K562 (cell line): ENCODE measurements at regions not wholly inside any gene's neighbourhood (a gene's known extent, or its start where the extent isn't known, plus 50 kb on each side); places are given as distances from the start of the nearest gene placed in this dataset.

Experiments used
- ATAC-seq: fragments of 200-7000 bp; cut with Tn5 transposase; 3 replicates; pipeline ENCODE4 v1.9.1; 2020; ENCODE audit warnings: moderate library complexity
- BruUV-seq: library from RNA; stranded (reverse); fragments of 400-500 nt; replicated peaks from 2 replicates; lab custom pipeline; 2021; lab: Mats Ljungman, UMichigan
- CTCF ChIA-PET: fragments of 300-600 bp; formaldehyde crosslinking; extraction: SDS; loops from one replicate; lab custom pipeline; 2021; ENCODE audit warnings: low intra/inter-chr PET ratio; lab: Yijun Ruan, JAX
- POLR2A ChIA-PET: fragments of 300-600, 350-650 bp; sonication (Branson Sonifier 250); formaldehyde crosslinking; extraction: SDS; loops from one replicate; lab custom pipeline; 2021; ENCODE audit warnings: antibody characterized with exemption, inconsistent platforms; lab: Yijun Ruan, JAX
- DNase-seq, 4 experiments: peaks; one replicate each; pipeline versions ENCODE4 v3.0.0 to v3.0.0-alpha.2; 2011 to 2018; ENCODE audit warnings: low spot score in 3 of 4, mixed read lengths in 3 of 4; ENCODE audit errors: extremely low read depth in 1 of 4
- FAIRE-seq: peaks from 2 replicates; lab custom pipeline; 2011; peaks lifted over from hg19 to GRCh38; lab: Jason Lieb, UNC
- H2AFZ ChIP-seq: 2 replicates; pipeline ENCODE4 v1.6.0; 2011; ENCODE audit warnings: low read depth, low read length, control low read depth, inconsistent platforms
- H3K27ac ChIP-seq: fragments of 200-600 bp; 3 replicates; pipeline ENCODE4 v1.8.0; 2011; ENCODE audit warnings: low read depth, mild to moderate bottlenecking, control low read depth, inconsistent platforms, low read length, moderate library complexity, mixed read lengths; ENCODE audit errors: extremely low read depth
- H3K27me3 ChIP-seq, 2 experiments: fragments of 300-600 bp in 1 of 2; 2 replicates in 1 of 2; 3 replicates in 1 of 2; pipeline versions ENCODE4 v1.6.0 to v1.8.0; 2011; ENCODE audit warnings: inconsistent platforms in 2 of 2, low read length in 2 of 2, mild to moderate bottlenecking in 1 of 2, mixed read lengths in 1 of 2, moderate library complexity in 1 of 2; ENCODE audit not compliant: control insufficient read depth in 2 of 2, insufficient read depth in 2 of 2
- H3K36me3 ChIP-seq: fragments of 300-600 bp; 3 replicates; pipeline ENCODE4 v1.8.0; 2011; ENCODE audit warnings: mild to moderate bottlenecking, low read length, inconsistent platforms; ENCODE audit not compliant: control insufficient read depth, insufficient read depth
- H3K4me1 ChIP-seq, 2 experiments: fragments of 200-600 bp in 1 of 2; replicated peaks in 1 of 2; 2 replicates in 1 of 2; 3 replicates in 1 of 2; pipeline versions ENCODE4 v1.5.1 to v1.8.0; 2011; ENCODE audit warnings: inconsistent platforms in 2 of 2, low read length in 2 of 2, mild to moderate bottlenecking in 1 of 2, mixed read lengths in 1 of 2, moderate library complexity in 1 of 2; ENCODE audit not compliant: control insufficient read depth in 2 of 2, insufficient read depth in 2 of 2
- H3K4me2 ChIP-seq: 2 replicates; pipeline ENCODE4 v1.6.1; 2011; ENCODE audit warnings: low read length, control low read depth, inconsistent platforms, mixed read lengths; ENCODE audit not compliant: insufficient read depth
- H3K4me3 ChIP-seq: fragments of 200-600 bp; sonication (generic), shearing (Covaris generic); 2 replicates; pipeline ENCODE4 v1.5.1; 2016; ENCODE audit warnings: control low read depth, inconsistent platforms
- H3K79me2 ChIP-seq: fragments of 200-600 bp; 3 replicates; pipeline ENCODE4 v1.8.0; 2011; ENCODE audit warnings: low read length, inconsistent platforms; ENCODE audit not compliant: control insufficient read depth, insufficient read depth
- H3K9ac ChIP-seq, 2 experiments: 2 replicates each; pipeline versions ENCODE4 v1.6.0 to v1.6.1; 2011; ENCODE audit warnings: low read depth in 2 of 2, low read length in 2 of 2, control low read depth in 1 of 2, inconsistent platforms in 1 of 2, mild to moderate bottlenecking in 1 of 2, mixed read lengths in 1 of 2; ENCODE audit not compliant: insufficient read depth in 1 of 2
- H3K9me1 ChIP-seq: one replicate; pipeline ENCODE4 v1.6.0; 2011; ENCODE audit warnings: inconsistent platforms, mild to moderate bottlenecking, low read length, moderate library complexity; ENCODE audit not compliant: control insufficient read depth, insufficient read depth
- H3K9me3 ChIP-seq: replicated peaks from 2 replicates; pipeline ENCODE4 v1.5.1; 2011; ENCODE audit warnings: low read depth, low read length, inconsistent platforms; ENCODE audit not compliant: control insufficient read depth, insufficient read depth
- H4K20me1 ChIP-seq: replicated peaks from 2 replicates; pipeline ENCODE4 v1.6.1; 2011; ENCODE audit warnings: low read length, inconsistent platforms, mixed read lengths; ENCODE audit not compliant: control insufficient read depth, insufficient read depth
- CHD1 ChIP-seq: fragments of 200-600 bp; sonication (generic); IDR thresholded peaks from one replicate; pipeline ENCODE4 v1.6.1; 2012; ENCODE audit warnings: mild to moderate bottlenecking, moderate library complexity, low read length, inconsistent platforms
- DPF2 ChIP-seq: fragments of 450-650 bp; IDR thresholded peaks from 2 replicates; pipeline ENCODE4 v1.6.1; 2016
- EZH2 ChIP-seq: IDR thresholded peaks from 2 replicates; pipeline ENCODE4 v1.6.1; 2012; ENCODE audit warnings: low read depth, mild to moderate bottlenecking, inconsistent platforms, low read length, borderline replicate concordance
- GTF2F1 ChIP-seq: IDR thresholded peaks from 2 replicates; pipeline ENCODE4 v1.6.1; 2011; ENCODE audit warnings: low read depth, low read length, improper control_type of control experiment
- KDM5B ChIP-seq: fragments of 200-600 bp; sonication (generic); IDR thresholded peaks from 2 replicates; pipeline ENCODE4 v1.6.1; 2012; ENCODE audit warnings: low read depth, mild to moderate bottlenecking, moderate library complexity, low read length, control low read depth, inconsistent platforms; ENCODE audit not compliant: insufficient replicate concordance
- RUNX1 ChIP-seq: sonication (generic); IDR thresholded peaks from 2 replicates; pipeline ENCODE4 v1.6.1; 2016; ENCODE audit warnings: antibody characterized with exemption, low read depth
- TAF1 ChIP-seq: IDR thresholded peaks from 2 replicates; pipeline ENCODE4 v1.6.1; 2011; ENCODE audit warnings: mild to moderate bottlenecking, low read length, moderate library complexity; ENCODE audit not compliant: insufficient read depth, control insufficient read depth, severe bottlenecking; ENCODE audit errors: extremely low read depth
- TRIM24 ChIP-seq, 2 experiments: fragments of 450-650 bp; IDR thresholded peaks; 2 replicates each; pipeline ENCODE4 v1.6.1; 2016
- ZBTB40 ChIP-seq, 2 experiments: fragments of 450-650 bp in 1 of 2; sonication (generic) in 1 of 2; formaldehyde crosslinking in 1 of 2; IDR thresholded peaks; 2 replicates each; pipeline versions ENCODE4 v1.7.1 to v1.9.0; 2016 to 2022; ENCODE audit warnings: inconsistent platforms in 1 of 2, mild to moderate bottlenecking in 1 of 2, missing genetic modification reagents in 1 of 2
- ZFPM2 ChIP-seq: fragments of 250-450 bp; sonication (Bioruptor Pico); IDR thresholded peaks from 2 replicates; pipeline ENCODE4 v1.5.1; 2022; ENCODE audit warnings: mild to moderate bottlenecking
- ZNF551 ChIP-seq: fragments of 250-450 bp; sonication (Bioruptor Pico); IDR thresholded peaks from 2 replicates; pipeline ENCODE4 v1.5.0; 2021; ENCODE audit warnings: mild to moderate bottlenecking, moderate library complexity
- WGBS: fragments of 100-300 bp; shearing (Covaris generic); methylation state at CpG from one replicate; pipeline ENCODE4 v1.1.6; 2016; ENCODE audit warnings: low coverage, mixed read lengths; ENCODE audit not compliant: insufficient coverage; ENCODE audit errors: missing lambda C conversion rate; 5-methylcytosine and 5-hydroxymethylcytosine counted together
- in situ Hi-C: fragments of 300-500 bp; cut with MboI; formaldehyde crosslinking; loops from 4 replicates; pipeline ENCODE4 v1.15.0; 2018; ENCODE audit warnings: inconsistent platforms, mixed read lengths
- intact Hi-C: fragments of 100-400 bp; cut with micrococcal nuclease; formaldehyde crosslinking; loops from 2 replicates; pipeline ENCODE4 v1.14.2; 2022
- TF ChIP-seq, protein P1 (sequence below): sonication (generic); formaldehyde crosslinking; IDR thresholded peaks from 2 replicates; pipeline ENCODE4 v1.8.1; 2023; ENCODE audit warnings: mild to moderate bottlenecking, missing genetic modification reagents, moderate library complexity

GRCh38 chr6:170011204-170012036 lies 260.0 kb downstream of the ERMARD start:
- Histone ChIP-seq H2AFZ (no peak overlapping the region), H3K4me1 (no peaks in the 10 kb centered on the region), H4K20me1 (no peaks in the 10 kb centered on the region), H3K36me3 (no peaks in the 10 kb centered on the region), H3K27ac (no peak overlapping the region), H3K79me2 (no peaks in the 10 kb centered on the region), H3K9ac (no peak overlapping the region), H3K4me2 (no peak overlapping the region), H3K4me3 (no peak overlapping the region), H3K9me1 (no peaks in the 10 kb centered on the region), H3K27me3 (peaks cover 6 to 29% of the 10 kb centered on the region in 2 experiments; a peak in 3 of 5 replicates), H3K9me3 (no peaks in the 10 kb centered on the region)
- no TSS peak for BruUV-seq
- intact Hi-C loops (no loop called here), in situ Hi-C loops (no loop called here)
- no peak for ATAC-seq
- FAIRE-seq: no peak
- CTCF ChIA-PET: no interaction called here
- no peak for DNase-seq
- POLR2A ChIA-PET: interaction anchor here (0.6 kb wide), 1 partner anchor 449 kb away, joined by 3 read pairs; no protein-coding TSS in a partner anchor
- WGBS: 1% methylated on average over 23 of the region's 23 CpGs
- TF ChIP-seq ZBTB40 (IDR thresholded peaks at IDR 0.05): no peak
- no peak for TF ChIP-seq ZBTB40 (CRISPR knock-in tag; IDR thresholded peaks at IDR 0.05)
- TF ChIP-seq TAF1: no peak
- TF ChIP-seq EZH2: no peak
- TF ChIP-seq ZNF551 (CRISPR knock-in tag): no peak
- TF ChIP-seq, protein P1, sequence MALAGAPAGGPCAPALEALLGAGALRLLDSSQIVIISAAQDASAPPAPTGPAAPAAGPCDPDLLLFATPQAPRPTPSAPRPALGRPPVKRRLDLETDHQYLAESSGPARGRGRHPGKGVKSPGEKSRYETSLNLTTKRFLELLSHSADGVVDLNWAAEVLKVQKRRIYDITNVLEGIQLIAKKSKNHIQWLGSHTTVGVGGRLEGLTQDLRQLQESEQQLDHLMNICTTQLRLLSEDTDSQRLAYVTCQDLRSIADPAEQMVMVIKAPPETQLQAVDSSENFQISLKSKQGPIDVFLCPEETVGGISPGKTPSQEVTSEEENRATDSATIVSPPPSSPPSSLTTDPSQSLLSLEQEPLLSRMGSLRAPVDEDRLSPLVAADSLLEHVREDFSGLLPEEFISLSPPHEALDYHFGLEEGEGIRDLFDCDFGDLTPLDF (CRISPR knock-in tag): no peak
- no peak for TF ChIP-seq DPF2
- TF ChIP-seq CHD1: no peak
- TF ChIP-seq KDM5B: no peak
- TF ChIP-seq RUNX1: no peak
- no peak for TF ChIP-seq GTF2F1
- no peak for TF ChIP-seq TRIM24 (IDR thresholded peaks at IDR 0.05)
- TF ChIP-seq ZFPM2 (CRISPR knock-in tag): no peak
